HuH-7.5 (cell line): ENCODE measurements at regions not wholly inside any gene's neighbourhood (a gene's known extent, or its start where the extent isn't known, plus 50 kb on each side); places are given as distances from the start of the nearest gene placed in this dataset.
A peak's percentile ranks its signal among the peaks of the same experiment; 100 is the strongest.

Source experiments
- DNase-seq: peaks from one replicate; pipeline ENCODE4 v3.0.0; 2011; ENCODE audit warnings: low spot score

- DNase-seq: peak; percentile 77
Measured at GRCh38 chr15:77753281-77753873, 120.7 kb upstream of the LINGO1 start.

DNA sequence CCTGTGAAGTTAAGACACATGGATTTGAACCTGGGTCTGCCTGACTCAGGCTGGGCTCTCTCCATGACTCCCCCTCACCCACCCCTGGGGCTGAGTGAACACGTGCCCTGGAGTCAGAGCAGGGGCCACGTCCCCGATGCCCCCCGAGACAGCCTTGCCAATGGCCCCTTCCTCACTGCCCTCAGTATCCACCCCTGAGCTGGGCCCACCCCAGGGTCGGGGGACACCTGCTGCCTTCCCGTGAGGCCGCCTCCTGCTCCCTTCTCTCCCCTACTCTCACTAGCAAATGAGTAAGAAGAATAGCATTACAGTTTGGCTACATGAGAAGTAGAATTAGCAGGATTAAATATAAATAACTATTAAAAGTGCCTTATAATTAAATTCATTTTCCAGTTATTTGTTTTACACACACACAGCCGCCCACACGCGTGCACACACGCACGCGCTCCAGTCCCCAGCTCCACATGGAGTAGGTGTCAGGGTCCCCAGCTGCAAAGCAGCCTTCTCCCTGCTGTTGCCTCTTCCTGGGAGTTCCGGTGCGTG lies 117.4 kb upstream of the LINGO1 start:
- DNase-seq: no peak

GRCh38 chr15:77749236-77749997 lies 116.7 kb upstream of the LINGO1 start:
- DNase-seq: no peak

DNA sequence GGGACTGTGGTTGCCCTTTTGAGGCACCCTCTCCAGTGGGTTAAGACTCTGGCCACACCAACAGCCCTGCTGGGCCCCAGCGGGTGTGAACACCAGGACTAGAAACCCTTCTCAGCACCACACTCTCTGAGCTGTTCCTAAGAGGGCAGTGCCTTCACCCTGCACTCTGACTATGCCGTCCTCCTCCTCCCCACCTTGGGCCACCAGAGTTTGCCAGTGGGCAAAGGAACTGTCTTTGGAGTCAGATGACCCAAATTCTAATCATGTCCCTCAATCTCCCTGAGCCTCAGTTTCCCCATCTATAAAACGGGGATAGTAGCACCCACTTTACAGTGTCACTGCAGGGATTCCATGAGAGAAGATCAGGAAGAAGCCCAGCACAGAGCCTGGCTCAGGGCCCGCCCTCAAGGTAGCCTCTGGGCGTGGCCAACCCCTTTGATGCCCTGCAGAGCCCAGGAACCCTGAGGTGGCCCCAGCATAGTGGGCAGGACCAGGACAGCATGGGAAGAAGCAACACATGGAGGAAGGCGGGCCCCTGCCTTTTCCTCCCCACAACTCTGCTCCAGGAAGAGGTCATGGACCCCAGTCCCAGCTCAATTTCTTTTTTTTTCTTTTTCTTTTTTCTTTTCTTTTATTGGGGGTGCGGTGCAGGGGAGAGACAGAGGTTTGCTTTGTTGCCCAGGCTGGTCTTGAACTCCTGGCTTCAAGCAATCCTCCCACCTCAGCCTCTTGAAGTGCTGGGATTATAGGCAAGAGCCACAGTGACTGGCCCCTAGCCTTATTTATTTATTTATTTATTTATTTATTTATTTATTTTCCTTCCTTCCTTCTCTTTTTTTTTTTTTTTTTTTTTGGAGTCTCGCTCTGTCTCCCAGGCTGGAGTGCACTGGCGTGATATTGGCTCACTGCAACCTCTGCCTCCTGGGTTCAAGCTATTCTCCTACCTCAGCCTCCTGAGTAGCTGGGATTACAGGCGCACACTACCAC lies 115.7 kb upstream of the LINGO1 start:
- DNase-seq: no peak

- no peak for DNase-seq
Measured at GRCh38 chr15:77747175-77748077, 114.7 kb upstream of the LINGO1 start.

DNA sequence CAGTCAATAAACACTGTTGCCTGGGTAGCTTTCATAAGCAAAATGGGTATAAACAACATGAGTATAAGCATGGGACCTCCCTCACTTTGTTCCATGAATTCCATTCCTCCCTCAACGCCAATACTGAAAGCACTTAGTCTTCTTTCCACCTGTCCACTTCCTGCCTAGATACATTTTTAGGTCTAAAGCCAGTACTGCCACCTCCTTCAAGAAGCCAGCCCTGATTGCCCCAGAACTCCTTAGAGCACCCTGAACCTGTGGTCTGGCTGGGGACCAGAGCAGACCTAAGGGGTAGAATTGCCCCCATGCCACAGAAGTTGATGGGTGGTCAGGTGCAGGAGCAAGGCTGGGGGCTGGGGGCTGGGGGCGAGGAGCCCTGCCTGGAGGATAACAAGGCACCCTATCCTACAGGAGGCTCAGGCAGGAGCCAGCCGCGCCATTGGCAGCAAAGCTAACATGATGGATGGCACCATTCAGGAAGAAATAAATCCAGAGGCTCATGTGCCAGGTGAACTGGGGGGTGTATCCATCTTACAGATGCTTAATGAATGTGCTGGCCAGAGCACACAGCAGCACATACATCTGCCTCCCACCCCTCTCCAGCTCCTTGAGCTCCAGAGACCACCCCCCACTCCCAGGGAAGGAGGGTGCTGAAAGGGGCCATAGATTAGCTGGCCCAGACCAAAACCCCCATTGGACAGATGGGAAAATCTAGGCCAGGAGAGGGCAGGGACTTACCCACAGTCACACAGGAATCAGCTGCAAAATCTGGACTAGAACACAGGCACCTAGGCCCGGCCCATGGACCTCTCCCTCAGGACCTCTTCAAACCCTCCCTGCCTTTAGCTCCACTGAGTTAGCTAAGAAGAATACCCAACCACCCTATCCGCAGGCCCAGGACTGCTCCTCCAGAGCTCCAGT lies 113.8 kb upstream of the LINGO1 start:
- no peak for DNase-seq

DNA sequence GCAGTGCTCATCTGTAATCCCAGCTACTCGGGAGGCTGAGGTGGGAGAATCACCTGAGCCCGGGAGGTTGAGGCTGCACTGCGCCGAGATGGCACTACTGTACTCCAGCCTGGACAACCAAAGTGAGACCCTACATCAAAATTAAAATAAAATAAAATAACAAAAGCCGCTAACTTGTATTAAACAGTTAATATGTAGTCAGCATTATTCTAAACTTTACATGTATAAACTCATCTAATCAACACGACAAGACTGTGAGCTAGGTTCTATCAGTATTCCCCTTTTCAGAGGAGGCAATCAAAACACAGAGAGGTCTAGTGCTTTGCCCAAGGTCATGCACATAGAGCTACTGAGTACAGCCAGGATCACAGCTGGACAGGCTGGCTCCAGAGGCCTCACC lies 111.7 kb upstream of the LINGO1 start:
- no peak for DNase-seq

DNA sequence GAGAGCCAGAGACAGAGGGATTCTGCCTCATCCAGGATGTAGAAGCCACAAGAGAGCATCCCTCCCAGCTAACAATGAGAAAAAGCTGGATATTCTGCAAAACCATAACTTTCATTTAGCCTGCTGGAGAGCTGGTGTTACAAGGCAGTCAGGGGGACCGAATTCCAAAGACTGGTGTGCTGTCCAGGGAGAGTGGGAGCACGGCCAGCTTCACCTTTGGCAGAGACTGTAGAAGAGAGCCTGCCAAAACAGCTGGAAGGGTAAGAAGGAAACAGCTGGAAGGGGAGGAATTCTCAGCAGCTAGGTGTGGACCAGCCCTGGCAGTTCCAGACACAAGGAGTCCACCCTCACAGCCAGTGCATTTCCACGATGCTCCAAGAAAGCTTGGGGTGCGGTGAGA lies 109.9 kb upstream of the LINGO1 start:
- no peak for DNase-seq

- no peak for DNase-seq
Measured at GRCh38 chr15:77742127-77742526, 109.4 kb upstream of the LINGO1 start.

DNA sequence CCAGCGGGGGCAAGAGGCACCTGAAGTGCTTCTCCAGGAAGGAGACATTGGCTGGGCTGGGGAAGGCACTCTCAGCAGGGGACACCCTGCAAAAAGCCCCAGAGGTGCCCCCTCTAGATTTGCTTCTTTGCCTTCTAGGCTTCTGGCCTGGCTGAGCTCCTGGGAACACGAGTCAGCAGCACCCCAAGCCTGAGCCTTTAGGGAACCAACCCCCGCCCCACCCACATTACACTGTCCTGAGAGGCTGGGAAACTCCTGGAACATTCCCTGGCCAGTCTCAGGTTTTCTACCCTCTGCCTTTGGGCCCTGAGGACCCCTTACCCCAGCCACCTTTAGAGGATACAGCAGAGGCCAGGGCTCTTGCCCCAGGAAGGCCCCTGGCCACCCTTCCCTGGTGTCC lies 108.4 kb upstream of the LINGO1 start:
- no peak for DNase-seq

DNA sequence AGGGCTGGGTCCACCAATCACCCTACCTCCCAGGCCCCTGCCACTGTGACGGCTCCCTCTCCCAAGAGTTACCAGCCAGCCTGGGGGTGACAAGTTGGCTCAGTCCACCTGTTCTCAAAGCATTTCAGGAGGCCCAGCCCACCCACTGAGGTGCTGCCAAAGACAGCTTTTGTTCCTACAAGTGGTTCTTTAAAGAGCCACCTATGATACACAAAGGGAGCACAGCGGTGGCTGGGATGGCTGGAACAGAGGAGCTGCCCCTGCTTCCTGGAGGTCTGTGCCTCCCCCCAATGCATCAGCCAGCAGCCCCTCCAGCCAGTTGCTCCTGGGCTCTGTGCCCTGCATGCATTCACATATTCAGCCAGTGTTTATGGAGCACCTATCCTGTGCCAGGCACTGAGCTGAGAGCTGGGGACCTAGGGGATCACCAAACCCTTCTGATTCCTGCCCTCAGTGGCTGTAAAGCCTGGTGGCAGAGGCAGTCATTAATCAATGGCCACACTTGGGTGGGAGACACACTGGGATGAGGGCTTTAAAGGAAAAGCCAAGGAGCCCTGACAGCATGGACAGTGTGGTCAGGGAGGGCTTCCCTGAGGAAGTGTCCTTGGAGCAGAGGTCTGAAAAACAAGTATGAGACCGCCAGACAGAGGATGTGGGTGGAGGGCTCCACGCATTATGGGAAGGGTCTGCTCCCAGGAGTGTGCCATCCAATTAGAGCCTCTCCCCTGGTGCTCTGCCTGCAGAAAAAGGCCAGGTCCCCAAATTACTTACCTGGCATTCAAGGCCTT lies 107.1 kb upstream of the LINGO1 start:
- no peak for DNase-seq

- no peak for DNase-seq
Measured at GRCh38 chr15:77738441-77739302, 106.0 kb upstream of the LINGO1 start.

GRCh38 chr15:77738038-77738370 lies 105.3 kb upstream of the LINGO1 start:
- DNase-seq: no peak

- no peak for DNase-seq
Measured at GRCh38 chr15:77737238-77738037, 104.7 kb upstream of the LINGO1 start.

GRCh38 chr15:77734306-77734705 lies 101.6 kb upstream of the LINGO1 start:
- DNase-seq: no peak

DNA sequence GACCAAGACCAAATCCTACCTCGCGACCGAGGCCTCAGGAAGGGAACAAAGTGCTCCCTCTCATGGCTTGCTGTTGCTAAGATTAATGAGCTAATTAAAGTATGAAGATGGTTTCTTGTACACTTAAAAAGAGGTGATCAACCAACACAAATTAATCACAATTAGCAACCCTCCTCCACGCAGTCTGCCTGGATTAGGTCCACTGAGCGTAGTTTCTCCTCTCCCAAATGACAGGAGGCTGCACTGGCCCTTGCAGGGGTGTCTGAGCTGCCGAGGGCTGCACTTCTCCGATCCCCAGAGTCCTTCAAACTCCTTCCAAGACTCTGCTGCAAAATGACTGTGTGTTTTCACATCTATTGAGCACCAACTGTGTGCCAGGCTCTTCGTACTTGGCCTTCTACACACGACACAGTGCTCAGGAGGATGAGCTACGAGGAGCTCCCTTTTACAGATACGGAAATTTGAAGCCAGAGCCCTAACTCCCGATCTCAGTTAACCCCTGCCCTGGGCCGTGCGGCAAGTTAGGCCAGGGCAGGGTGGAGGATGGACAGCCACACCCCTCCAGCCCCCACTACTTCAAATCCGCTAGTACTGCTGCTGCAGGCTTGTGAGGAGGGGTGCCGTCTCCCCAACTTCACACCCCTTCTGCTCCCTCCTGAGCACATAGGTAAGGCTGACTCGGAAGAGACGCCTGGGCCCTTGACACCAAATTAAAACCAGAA lies 101.0 kb upstream of the LINGO1 start:
- no peak for DNase-seq
